Muscle of leg (tissue), 3 donors: ENCODE measurements at regions not wholly inside any gene's neighbourhood (a gene's known extent, or its start where the extent isn't known, plus 50 kb on each side); places are given as distances from the start of the nearest gene placed in this dataset.

Experiments
- DNase-seq: peaks from one replicate; pipeline ENCODE4 v3.0.0; 2013
- H3K27ac ChIP-seq: one replicate; pipeline ENCODE4 v1.5.1; 2013; ENCODE audit warnings: mild to moderate bottlenecking, low read length, control low read depth
- H3K27me3 ChIP-seq: one replicate; pipeline ENCODE4 v1.6.1; 2013; ENCODE audit warnings: low read length; ENCODE audit not compliant: control insufficient read depth, insufficient read depth
- H3K36me3 ChIP-seq: one replicate; pipeline ENCODE4 v1.6.1; 2013; ENCODE audit warnings: low read length; ENCODE audit not compliant: control insufficient read depth, insufficient read depth
- H3K4me1 ChIP-seq: one replicate; pipeline ENCODE4 v1.6.1; 2013; ENCODE audit warnings: low read length; ENCODE audit not compliant: control insufficient read depth, insufficient read depth
- H3K4me3 ChIP-seq: one replicate; pipeline ENCODE4 v1.5.1; 2013; ENCODE audit warnings: low read length, control low read depth
- H3K9me3 ChIP-seq: replicated peaks from 2 replicates; pipeline ENCODE4 v1.6.1; 2013; ENCODE audit warnings: low read depth, low read length; ENCODE audit not compliant: control insufficient read depth
- WGBS: methylation state at CpG from one replicate; pipeline ENCODE4 v1.1.5; 2013; ENCODE audit warnings: missing lambda C conversion rate; ENCODE audit not compliant: insufficient coverage; 5-methylcytosine and 5-hydroxymethylcytosine counted together

DNA sequence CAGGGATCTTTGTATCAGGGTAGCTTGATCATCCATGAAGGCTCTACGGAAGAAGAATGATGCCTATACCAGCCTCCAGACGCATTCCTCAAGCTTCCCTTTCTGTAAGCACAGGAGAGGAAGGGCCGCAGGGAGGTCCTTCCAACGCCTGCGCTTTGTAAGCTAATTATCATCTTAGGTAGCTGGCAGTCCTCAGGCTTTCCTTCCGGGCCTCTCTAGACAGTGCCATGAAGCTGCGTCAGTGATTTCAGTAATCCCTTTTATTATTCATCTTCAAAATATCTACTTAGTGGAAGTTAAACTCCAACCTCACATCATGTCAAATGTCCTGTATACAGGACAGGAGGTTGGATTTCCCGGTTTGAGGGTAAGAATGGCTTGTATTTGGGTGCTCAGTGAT is 92.3 kb downstream of the ETAA1 start:
- H3K4me3 ChIP-seq: no peak overlapping the region
- H3K27me3 ChIP-seq: no peaks in the 10 kb centered on the region
- no peaks in the 10 kb centered on the region for H3K4me1 ChIP-seq
- 87% methylated on average over 3 of the region's 8 CpGs for WGBS
- no peak overlapping the region for H3K27ac ChIP-seq
- no peaks in the 10 kb centered on the region for H3K9me3 ChIP-seq
- DNase-seq: no peak
- no peaks in the 10 kb centered on the region for H3K36me3 ChIP-seq

DNA sequence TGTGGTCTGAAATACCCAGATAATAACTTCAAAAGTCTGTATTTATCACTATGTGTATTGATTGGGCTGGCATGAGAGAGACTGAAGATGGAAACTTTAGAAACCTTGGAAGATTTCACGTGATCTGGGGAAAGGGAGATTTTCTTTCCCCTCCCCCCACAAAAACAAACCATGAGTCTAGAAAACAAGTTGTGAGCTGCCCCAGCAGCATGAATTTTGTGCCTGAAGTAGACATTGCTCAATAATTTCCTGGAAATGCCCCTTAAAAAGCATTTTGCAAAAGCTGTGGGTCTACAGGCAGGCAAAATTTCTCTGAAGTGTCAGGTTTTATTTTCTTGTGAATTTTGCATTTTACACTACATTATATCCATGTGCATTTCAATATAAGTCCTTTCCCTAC is 101.8 kb downstream of the ETAA1 start:
- no peaks in the 10 kb centered on the region for H3K9me3 ChIP-seq
- H3K36me3 ChIP-seq: no peaks in the 10 kb centered on the region
- no peak overlapping the region for H3K4me3 ChIP-seq
- no peaks in the 10 kb centered on the region for H3K27me3 ChIP-seq
- H3K27ac ChIP-seq: no peak overlapping the region
- no peak for DNase-seq
- WGBS: no CpG with 5 or more reads among the region's 1 CpG
- H3K4me1 ChIP-seq: no peaks in the 10 kb centered on the region

DNA sequence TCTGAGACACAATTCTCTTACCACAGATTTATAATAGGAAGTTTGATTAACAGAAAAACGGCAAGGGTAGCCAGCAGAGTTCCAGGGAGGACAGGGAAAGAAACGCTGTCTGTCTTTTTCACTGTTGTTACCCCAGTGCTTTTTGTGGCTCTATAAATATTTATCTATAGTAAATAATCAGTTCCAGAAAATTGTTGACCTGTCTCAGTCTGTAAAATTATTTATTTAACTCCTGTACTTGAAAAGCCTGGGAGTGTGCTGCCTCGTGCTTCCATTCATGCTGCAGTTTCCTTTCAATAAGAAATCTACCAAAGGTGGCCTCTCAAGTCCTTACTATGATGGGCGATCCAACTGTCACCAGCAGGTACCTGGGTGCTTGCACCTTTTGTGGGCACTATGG is 102.9 kb downstream of the ETAA1 start:
- Histone ChIP-seq H3K27me3 (no peaks in the 10 kb centered on the region), H3K4me3 (no peak overlapping the region), H3K27ac (no peak overlapping the region), H3K4me1 (no peaks in the 10 kb centered on the region), H3K36me3 (no peaks in the 10 kb centered on the region), H3K9me3 (no peaks in the 10 kb centered on the region)
- WGBS: 80% methylated on average over 1 of the region's 4 CpGs
- no peak for DNase-seq

DNA sequence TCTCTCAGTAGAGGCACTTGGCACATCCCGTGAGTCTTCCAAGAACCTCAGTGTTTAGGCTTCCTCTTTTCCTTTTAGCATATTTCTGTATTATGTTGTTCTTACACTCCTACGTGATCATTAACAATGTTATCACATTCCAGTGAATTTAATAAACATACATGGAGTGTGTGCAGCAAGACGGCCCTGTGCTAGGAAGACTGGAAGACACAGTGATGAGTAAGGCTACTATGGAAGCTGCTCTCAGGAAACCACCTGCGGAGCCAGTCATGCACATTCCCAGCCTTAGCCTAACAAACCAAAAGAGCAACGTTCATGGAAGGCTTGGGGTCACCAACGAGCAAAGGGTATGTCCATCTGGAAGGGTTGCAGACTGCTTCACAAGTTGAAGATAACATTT is 103.4 kb downstream of the ETAA1 start:
- H3K4me1 ChIP-seq: no peaks in the 10 kb centered on the region
- H3K27ac ChIP-seq: no peak overlapping the region
- H3K9me3 ChIP-seq: no peaks in the 10 kb centered on the region
- no peaks in the 10 kb centered on the region for H3K27me3 ChIP-seq
- no peak overlapping the region for H3K4me3 ChIP-seq
- no peak for DNase-seq
- WGBS: 80% methylated on average over 2 of the region's 6 CpGs
- no peaks in the 10 kb centered on the region for H3K36me3 ChIP-seq

DNA sequence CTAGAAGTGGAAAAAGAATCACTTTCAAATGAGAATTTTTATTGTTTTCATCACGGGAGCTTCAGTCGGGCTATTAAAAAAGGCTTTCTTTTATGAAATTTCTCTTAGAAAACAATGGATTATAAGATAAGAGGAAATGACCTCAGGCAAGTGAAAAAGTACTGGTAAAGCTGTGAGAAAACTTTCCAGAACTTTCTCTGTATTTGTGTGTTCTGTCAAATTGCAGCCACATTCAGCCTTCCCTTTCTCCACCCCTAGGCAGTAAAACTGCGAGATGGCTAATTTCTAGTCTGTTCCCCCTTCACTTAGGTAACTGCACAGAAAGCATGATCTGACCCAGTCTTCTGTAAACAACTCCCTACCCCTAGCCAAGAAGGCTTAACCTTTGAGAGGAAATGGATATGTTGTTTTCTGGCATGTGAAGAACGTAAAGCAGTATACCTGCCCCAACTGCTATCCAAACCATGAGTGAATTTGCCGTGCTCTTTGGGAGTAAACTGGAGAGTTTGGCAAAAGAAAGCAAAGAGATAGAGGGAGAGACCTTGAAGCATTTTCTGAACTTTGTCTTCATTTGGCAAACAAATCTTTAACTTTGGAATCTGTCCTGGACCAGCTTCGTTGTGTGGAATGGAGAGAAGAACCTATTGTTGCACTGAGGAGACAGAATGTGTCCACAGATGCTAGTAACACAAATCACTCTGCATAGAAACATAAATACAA is 105.4 kb downstream of the ETAA1 start:
- WGBS: no CpG with 5 or more reads among the region's 6 CpGs
- no peaks in the 10 kb centered on the region for H3K27me3 ChIP-seq
- H3K4me1 ChIP-seq: no peaks in the 10 kb centered on the region
- H3K4me3 ChIP-seq: no peak overlapping the region
- no peaks in the 10 kb centered on the region for H3K9me3 ChIP-seq
- no peaks in the 10 kb centered on the region for H3K36me3 ChIP-seq
- H3K27ac ChIP-seq: no peak overlapping the region
- DNase-seq: no peak

DNA sequence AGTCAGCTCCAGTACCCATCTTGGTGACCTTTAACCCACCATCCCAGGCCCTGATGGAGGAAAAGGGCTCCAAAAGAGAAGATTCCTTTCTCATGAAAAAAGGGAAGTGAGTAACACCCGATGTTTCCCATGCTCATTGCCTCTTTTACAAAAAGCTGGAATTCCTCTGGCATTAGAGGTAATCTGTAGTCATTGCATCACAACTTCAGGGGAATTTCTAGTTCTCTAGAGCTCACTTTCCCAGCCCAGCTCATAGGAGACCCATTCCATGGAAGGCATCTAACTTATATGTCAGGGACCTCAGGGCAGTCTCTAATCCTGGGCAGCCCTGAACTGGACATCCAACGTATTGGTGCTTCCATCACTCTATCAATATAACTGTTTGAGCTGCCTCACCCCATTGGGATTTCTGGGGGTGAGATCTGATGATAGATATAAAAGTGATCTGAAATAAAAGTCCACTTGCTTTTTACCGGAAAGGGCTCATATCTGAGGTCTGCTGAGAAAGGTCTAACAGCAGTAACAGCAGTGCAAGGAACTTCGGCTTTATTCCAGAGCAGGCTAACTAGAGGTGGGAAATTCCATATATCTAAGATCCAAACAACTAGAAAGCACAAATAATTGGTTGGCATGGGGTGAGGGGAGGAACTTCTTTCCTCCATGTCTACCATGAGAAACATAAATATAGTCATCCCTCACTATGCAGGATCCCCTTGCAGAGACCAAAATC is 106.1 kb downstream of the ETAA1 start:
- Histone ChIP-seq H3K36me3 (no peaks in the 10 kb centered on the region), H3K4me3 (no peak overlapping the region), H3K9me3 (no peaks in the 10 kb centered on the region), H3K4me1 (no peaks in the 10 kb centered on the region), H3K27ac (no peak overlapping the region), H3K27me3 (no peaks in the 10 kb centered on the region)
- DNase-seq: no peak
- WGBS: 100% methylated on average over 1 of the region's 4 CpGs

DNA sequence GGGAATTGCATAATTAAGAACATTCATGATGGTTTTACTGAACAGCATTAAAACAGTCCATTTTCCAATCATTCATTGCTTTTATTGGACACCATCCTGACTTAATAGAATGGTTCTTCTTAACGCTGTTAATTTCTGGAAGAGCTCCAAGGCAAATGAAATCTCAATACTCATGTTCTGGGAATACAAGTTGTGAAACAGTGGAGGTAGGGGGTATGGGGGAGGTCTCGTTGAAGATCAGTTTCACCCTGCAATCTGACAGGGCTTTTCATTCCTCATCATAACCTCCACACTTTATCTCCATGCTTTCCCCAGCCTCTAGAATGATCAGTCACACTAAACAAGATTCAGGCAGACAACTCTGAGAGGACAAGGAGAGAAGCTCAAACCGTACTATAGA is 113.6 kb downstream of the ETAA1 start:
- H3K27ac ChIP-seq: no peak overlapping the region
- H3K27me3 ChIP-seq: no peaks in the 10 kb centered on the region
- H3K4me3 ChIP-seq: no peak overlapping the region
- WGBS: no CpG with 5 or more reads among the region's 3 CpGs
- no peaks in the 10 kb centered on the region for H3K4me1 ChIP-seq
- H3K9me3 ChIP-seq: no peaks in the 10 kb centered on the region
- DNase-seq: no peak
- no peaks in the 10 kb centered on the region for H3K36me3 ChIP-seq

DNA sequence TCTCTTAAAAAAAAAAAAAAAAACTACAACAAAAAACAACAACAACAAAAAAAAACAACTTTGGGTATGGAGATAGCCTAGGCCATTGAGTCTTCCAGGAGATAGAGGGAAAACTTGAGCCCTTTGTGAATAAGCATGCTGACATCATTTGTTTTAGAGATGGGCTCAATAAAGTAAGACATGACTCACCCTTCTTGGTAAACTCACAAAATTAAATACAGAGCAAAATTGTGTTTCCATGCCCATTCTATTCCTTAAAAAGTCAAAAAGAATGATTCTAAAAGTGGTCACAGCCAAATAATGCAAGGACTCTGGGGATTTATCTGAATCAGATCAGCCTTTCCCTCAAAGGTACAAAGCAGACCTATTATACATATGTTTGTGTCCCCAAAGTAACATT is 117.4 kb downstream of the ETAA1 start:
- Histone ChIP-seq H3K36me3 (no peaks in the 10 kb centered on the region), H3K4me3 (no peak overlapping the region), H3K4me1 (no peaks in the 10 kb centered on the region), H3K27me3 (no peaks in the 10 kb centered on the region), H3K9me3 (no peaks in the 10 kb centered on the region), H3K27ac (no peak overlapping the region)
- DNase-seq: peak; percentile 16

DNA sequence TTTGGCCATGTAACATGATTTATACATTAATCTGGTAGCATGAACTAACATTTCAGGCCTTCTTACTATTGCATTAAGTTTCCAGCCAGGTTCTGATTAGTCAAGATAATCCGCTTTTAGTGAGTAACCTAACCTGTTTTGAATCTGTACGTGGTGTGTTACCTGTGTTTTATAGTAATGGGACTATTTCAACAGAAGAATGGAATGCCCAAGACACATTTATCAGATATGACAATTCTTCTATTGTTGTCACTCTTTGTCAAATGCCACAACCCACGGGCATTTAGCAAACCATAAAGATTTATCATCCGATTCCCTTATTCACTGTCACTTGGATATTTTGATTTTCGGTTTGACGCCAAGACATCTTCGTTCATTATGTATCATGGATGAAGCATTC is 117.9 kb downstream of the ETAA1 start:
- no peaks in the 10 kb centered on the region for H3K36me3 ChIP-seq
- DNase-seq: no peak

DNA sequence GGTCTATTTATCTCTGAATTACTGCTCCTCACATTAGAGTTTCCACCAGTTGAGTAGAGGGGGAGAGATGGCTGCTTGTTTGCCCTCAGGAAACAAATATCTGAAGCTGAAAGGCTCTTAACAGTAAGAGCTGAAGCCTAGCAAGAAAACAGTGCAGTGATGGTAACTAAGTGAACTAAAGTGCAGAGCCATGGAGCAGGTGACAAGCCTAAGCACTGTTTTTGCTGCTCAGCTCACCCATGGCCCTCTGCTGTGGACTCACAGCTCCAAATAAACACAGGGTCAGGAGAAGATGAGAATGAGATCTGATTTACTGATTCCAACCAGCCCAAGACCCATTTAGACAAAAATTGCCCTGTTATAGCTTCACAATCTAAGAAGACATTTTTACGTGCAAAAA is 118.4 kb downstream of the ETAA1 start:
- H3K36me3 ChIP-seq: no peaks in the 10 kb centered on the region
- WGBS: no CpG with 5 or more reads among the region's 1 CpG
- no peak for DNase-seq
- no peaks in the 10 kb centered on the region for H3K4me1 ChIP-seq
- no peak overlapping the region for H3K27ac ChIP-seq
- no peaks in the 10 kb centered on the region for H3K27me3 ChIP-seq
- H3K9me3 ChIP-seq: no peaks in the 10 kb centered on the region
- no peak overlapping the region for H3K4me3 ChIP-seq

More for the DNA sequence above, 117.9 kb downstream of the ETAA1 start:
- Histone ChIP-seq H3K9me3 (no peaks in the 10 kb centered on the region), H3K4me3 (no peak overlapping the region), H3K4me1 (no peaks in the 10 kb centered on the region), H3K27me3 (no peaks in the 10 kb centered on the region), H3K27ac (no peak overlapping the region)
- 89% methylated on average over 2 of the region's 7 CpGs for WGBS
